Prostate gland (tissue), 2 donors: ENCODE measurements at regions not wholly inside any gene's neighbourhood (a gene's known extent, or its start where the extent isn't known, plus 50 kb on each side); places are given as distances from the start of the nearest gene placed in this dataset.

Experiments
- DNase-seq: peaks from one replicate; pipeline ENCODE4 v3.0.0-alpha.2; 2019; ENCODE audit warnings: low spot score
- H3K27ac ChIP-seq, 2 donors: fragments of 200-600 bp; sonication (generic); 2 replicates each; pipeline ENCODE4 v1.5.1; 2017 to 2019
- H3K27me3 ChIP-seq: fragments of 200-600 bp; sonication (generic); replicated peaks from 2 replicates; pipeline ENCODE4 v1.5.1; 2019; ENCODE audit not compliant: insufficient read depth
- H3K36me3 ChIP-seq, 2 donors: fragments of 200-600 bp; sonication (generic); 1 replicate in 1 of 2; 2 replicates in 1 of 2; pipeline versions ENCODE4 v1.5.1 to v1.8.1; 2017 to 2019
- H3K4me1 ChIP-seq: fragments of 200-600 bp; sonication (generic); replicated peaks from 2 replicates; pipeline ENCODE4 v1.5.1; 2019
- H3K4me3 ChIP-seq, 2 donors: fragments of 200-600 bp; sonication (generic); 2 replicates each; pipeline ENCODE4 v1.5.1; 2017 to 2019
- H3K9me3 ChIP-seq: fragments of 200-600 bp; sonication (generic); 2 replicates; pipeline ENCODE4 v1.5.1; 2017
- CTCF ChIP-seq, 4 experiments: fragments of 200-600 bp in 2 of 4; fragments of 450-650 bp in 2 of 4; sonication (generic) in 2 of 4; IDR thresholded peaks; 1 replicate in 3 of 4; 2 replicates in 1 of 4; pipeline ENCODE4 v1.5.1; 2016 to 2019; ENCODE audit warnings: antibody characterized with exemption in 4 of 4, mild to moderate bottlenecking in 2 of 4, moderate library complexity in 2 of 4
- POLR2A ChIP-seq: fragments of 450-650 bp; IDR thresholded peaks from one replicate; pipeline ENCODE4 v1.6.1; 2016; ENCODE audit warnings: antibody characterized with exemption, mild to moderate bottlenecking
- POLR2AphosphoS5 ChIP-seq: sonication (generic); formaldehyde crosslinking; IDR thresholded peaks from one replicate; pipeline ENCODE4 v1.6.1; 2017; ENCODE audit warnings: antibody characterized with exemption
- WGBS: methylation state at CpG from one replicate; pipeline ENCODE4 v1.1.5; 2018; 5-methylcytosine and 5-hydroxymethylcytosine counted together
- intact Hi-C: fragments of 100-400 bp; cut with DNase I; formaldehyde crosslinking; loops from one replicate; pipeline ENCODE4 v1.14.2; 2022

DNA sequence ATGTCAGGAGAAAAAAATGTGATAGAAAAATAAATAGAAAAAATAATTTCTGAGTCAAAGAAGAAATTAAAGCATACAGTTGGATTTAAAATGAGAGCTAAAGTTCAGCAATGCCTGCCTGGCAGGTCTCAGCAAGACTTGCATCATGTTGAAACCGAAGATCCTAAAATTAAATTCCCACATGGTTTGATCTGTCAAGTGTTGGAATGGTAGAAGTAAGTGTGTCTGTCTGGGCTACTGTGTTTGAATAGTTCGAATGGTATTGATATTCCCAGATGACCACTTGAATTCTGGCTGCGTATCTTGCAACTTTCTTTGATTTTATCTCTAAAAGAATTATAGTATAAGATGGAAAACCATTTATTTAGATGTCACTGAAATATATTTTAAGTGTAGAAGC is 1349.6 kb downstream of the EPHA7 start:
- Histone ChIP-seq H3K4me1 (no peaks in the 10 kb centered on the region), H3K27me3 (no peaks in the 10 kb centered on the region), H3K27ac (no peak overlapping the region), H3K9me3 (no peaks in the 10 kb centered on the region), H3K36me3 (no peaks in the 10 kb centered on the region), H3K4me3 (no peak overlapping the region)
- TF ChIP-seq POLR2A (no peak), POLR2AphosphoS5 (no peak), CTCF (IDR thresholded peaks at IDR 0.05) (no peak)
- 46% methylated on average over 3 of the region's 3 CpGs for WGBS
- no peak for DNase-seq
- intact Hi-C loops = no loop called here

DNA sequence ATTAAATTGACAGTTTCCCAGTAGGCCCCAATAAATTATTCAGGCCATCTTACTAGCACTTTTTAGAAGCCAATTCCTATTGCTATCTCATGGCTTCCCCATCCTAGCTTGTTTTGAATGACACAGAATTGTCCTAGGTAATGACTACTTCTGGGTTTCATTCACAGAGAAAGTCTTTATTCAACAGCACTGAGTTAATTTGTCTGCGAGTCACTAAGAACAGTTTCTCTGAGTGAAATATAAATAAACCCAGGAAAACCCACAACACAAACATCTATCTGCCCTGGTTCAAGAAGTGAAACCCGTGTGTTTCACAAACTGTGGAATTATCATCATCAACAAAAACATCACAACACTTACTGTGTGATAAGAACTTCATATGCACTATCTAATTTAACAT is 1366.8 kb downstream of the EPHA7 start:
- Histone ChIP-seq H3K27me3 (no peaks in the 10 kb centered on the region), H3K4me1 (no peaks in the 10 kb centered on the region), H3K27ac (no peak overlapping the region), H3K9me3 (no peaks in the 10 kb centered on the region), H3K36me3 (no peaks in the 10 kb centered on the region), H3K4me3 (no peak overlapping the region)
- no peak for DNase-seq
- intact Hi-C loops = no loop called here
- WGBS = 86% methylated on average over 2 of the region's 2 CpGs
- TF ChIP-seq POLR2A (no peak), CTCF (IDR thresholded peaks at IDR 0.05) (no peak), POLR2AphosphoS5 (no peak)

DNA sequence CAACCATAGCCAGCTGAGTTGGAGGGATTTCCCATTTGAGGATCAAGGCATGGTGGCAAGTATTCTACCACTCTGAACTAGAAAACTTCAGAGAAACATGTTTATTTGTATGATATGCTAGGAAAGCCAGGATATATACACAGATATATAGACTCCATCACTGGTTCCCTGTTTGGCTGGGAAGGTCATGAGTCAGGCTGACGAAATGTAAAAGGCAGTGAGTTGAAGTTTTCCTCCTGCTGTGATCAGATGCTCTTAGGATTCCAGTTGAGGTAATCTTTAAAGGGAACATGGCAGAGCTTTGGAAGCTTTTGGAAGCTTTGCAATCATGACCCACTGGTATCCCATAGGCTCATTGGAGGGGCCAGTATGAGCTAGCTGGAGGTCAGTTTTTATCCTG is 1369.1 kb downstream of the EPHA7 start:
- Histone ChIP-seq H3K36me3 (no peaks in the 10 kb centered on the region), H3K27me3 (no peaks in the 10 kb centered on the region), H3K9me3 (no peaks in the 10 kb centered on the region), H3K27ac (no peak overlapping the region), H3K4me1 (no peaks in the 10 kb centered on the region), H3K4me3 (no peak overlapping the region)
- 89% methylated on average over 1 of the region's 1 CpG for WGBS
- no peak for DNase-seq
- intact Hi-C loops = no loop called here
- TF ChIP-seq POLR2AphosphoS5 = no peak
- no peak for TF ChIP-seq POLR2A
- no peak for TF ChIP-seq CTCF (IDR thresholded peaks at IDR 0.05)

GRCh38 chr6:92047860-92048259 is 1371.5 kb downstream of the EPHA7 start:
- TF ChIP-seq POLR2A (no peak), POLR2AphosphoS5 (no peak), CTCF (IDR thresholded peaks at IDR 0.05) (no peak)
- Histone ChIP-seq H3K9me3 (no peaks in the 10 kb centered on the region), H3K27ac (no peak overlapping the region), H3K4me3 (no peak overlapping the region), H3K36me3 (no peaks in the 10 kb centered on the region), H3K4me1 (no peaks in the 10 kb centered on the region), H3K27me3 (no peaks in the 10 kb centered on the region)
- 60% methylated on average over 4 of the region's 4 CpGs for WGBS
- DNase-seq = no peak
- intact Hi-C loops = no loop called here

DNA sequence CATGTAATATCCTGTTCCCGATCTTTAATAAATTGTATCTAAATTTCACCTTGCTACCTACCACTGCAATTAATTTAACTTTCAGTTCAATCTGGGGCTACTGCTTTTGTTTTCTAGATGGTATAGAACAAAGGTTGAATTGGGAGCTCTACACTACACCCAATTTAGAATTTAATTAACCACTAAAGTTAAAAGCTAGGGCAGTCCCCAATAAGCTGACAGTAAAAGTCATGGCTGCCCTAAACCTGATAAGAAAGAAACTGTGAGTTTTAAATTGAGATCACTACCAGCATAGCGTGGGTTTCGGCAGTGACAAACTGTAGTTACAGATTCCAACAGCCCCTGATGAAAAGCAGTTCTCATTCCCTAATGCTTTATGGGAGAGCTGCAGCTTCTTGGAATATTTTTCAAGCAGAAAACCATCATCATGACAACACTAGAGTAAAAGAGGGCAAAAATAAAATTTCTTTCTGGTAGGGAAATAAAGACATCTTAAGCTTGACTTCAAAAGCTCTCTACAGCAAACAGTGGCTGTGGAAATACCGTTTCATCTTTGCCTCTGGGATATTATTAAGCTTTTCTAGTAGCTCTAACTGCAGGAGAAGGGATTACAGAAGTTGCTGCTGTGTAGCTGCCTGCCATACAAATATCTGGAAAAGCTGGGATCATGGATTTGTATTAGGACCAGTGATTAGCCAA is 1372.1 kb downstream of the EPHA7 start:
- Histone ChIP-seq H3K27me3 (no peaks in the 10 kb centered on the region), H3K4me1 (no peaks in the 10 kb centered on the region), H3K27ac (no peak overlapping the region), H3K9me3 (no peaks in the 10 kb centered on the region), H3K36me3 (no peaks in the 10 kb centered on the region), H3K4me3 (no peak overlapping the region)
- no peak for DNase-seq
- intact Hi-C loops = no loop called here
- WGBS = 57% methylated on average over 4 of the region's 4 CpGs
- TF ChIP-seq POLR2AphosphoS5 (no peak), POLR2A (no peak), CTCF (IDR thresholded peaks at IDR 0.05) (no peak)
